ENCODE measurements at regions not wholly inside any gene's neighbourhood (a gene's known extent, or its start where the extent isn't known, plus 50 kb on each side); places are given as distances from the start of the nearest gene placed in this dataset.

DNA sequence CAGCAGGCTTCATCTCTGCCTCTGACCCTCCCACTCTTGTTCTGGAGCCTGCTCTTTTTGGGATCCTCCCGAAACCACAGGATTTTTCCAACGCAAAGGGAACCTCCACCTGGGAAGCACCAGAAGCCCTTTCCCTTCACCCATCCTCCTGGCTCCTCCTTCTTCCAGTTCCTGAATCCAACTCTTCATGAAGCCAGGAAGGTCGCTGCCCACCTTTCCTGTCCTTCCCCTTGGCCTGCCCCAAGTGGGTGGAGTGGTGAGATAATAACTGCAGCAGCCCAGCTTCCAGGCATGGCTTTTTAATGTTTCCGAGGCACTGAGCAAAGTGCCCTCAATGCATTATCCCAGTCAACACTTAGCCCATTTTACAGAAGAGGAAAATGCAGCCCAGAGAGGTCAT is 70.8 kb upstream of the EEPD1 start:
- no peaks in the 10 kb centered on the region for H3F3A ChIP-seq (ENCODE audit: insufficient read depth)
- H4K20me1 ChIP-seq (ENCODE audit: low read depth, low read length), result no peaks in the 10 kb centered on the region
- no peaks in the 10 kb centered on the region for H3K9me3 ChIP-seq (ENCODE audit: insufficient read depth, low read length)
- H3K27ac ChIP-seq (ENCODE audit: low read depth, low read length), result no peak overlapping the region
- H3K27me3 ChIP-seq (ENCODE audit: low read length), result no peaks in the 10 kb centered on the region
- H3K4me3 ChIP-seq (ENCODE audit: insufficient read depth, low read length, poor library complexity, severe bottlenecking), result no peak overlapping the region
- H3K9ac ChIP-seq (ENCODE audit: low read length), result no peak overlapping the region
- no peaks in the 10 kb centered on the region for H3K36me3 ChIP-seq (ENCODE audit: low read length)
- no peak overlapping the region for H2AFZ ChIP-seq (ENCODE audit: low read depth, low read length, severe bottlenecking)
- TF ChIP-seq, protein P1, sequence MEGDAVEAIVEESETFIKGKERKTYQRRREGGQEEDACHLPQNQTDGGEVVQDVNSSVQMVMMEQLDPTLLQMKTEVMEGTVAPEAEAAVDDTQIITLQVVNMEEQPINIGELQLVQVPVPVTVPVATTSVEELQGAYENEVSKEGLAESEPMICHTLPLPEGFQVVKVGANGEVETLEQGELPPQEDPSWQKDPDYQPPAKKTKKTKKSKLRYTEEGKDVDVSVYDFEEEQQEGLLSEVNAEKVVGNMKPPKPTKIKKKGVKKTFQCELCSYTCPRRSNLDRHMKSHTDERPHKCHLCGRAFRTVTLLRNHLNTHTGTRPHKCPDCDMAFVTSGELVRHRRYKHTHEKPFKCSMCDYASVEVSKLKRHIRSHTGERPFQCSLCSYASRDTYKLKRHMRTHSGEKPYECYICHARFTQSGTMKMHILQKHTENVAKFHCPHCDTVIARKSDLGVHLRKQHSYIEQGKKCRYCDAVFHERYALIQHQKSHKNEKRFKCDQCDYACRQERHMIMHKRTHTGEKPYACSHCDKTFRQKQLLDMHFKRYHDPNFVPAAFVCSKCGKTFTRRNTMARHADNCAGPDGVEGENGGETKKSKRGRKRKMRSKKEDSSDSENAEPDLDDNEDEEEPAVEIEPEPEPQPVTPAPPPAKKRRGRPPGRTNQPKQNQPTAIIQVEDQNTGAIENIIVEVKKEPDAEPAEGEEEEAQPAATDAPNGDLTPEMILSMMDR (IDR thresholded peaks at IDR 0.05; ENCODE audit: insufficient read depth, low read length, poor library complexity, severe bottlenecking), result no peak
- no peak for TF ChIP-seq EZH2phosphoT487 (conservative IDR thresholded peaks at IDR 0.05; ENCODE audit: low read length)
- no peaks in the 10 kb centered on the region for H3K9me2 ChIP-seq (replicated peaks; ENCODE audit: insufficient read depth, low read length)
- H3K4me2 ChIP-seq (ENCODE audit: low read depth, low read length, poor library complexity, severe bottlenecking), result no peak overlapping the region
- no peaks in the 10 kb centered on the region for H3K79me2 ChIP-seq (ENCODE audit: insufficient read depth, low read length)

- Histone ChIP-seq H3K9me3 (ENCODE audit: insufficient read depth, low read length) (no peaks in the 10 kb centered on the region; the same call in 1 of the 2 replicates), H3K4me2 (ENCODE audit: low read depth, low read length, poor library complexity, severe bottlenecking) (no peak overlapping the region), H3K27ac (ENCODE audit: low read depth, low read length) (no peak overlapping the region), H3K79me2 (ENCODE audit: insufficient read depth, low read length) (no peaks in the 10 kb centered on the region), H3F3A (ENCODE audit: insufficient read depth) (no peaks in the 10 kb centered on the region), H3K36me3 (ENCODE audit: low read length) (no peaks in the 10 kb centered on the region), H3K27me3 (ENCODE audit: low read length) (no peaks in the 10 kb centered on the region), H3K4me3 (ENCODE audit: insufficient read depth, low read length, poor library complexity, severe bottlenecking) (no peak overlapping the region), H4K20me1 (ENCODE audit: low read depth, low read length) (no peaks in the 10 kb centered on the region), H3K9me2 (replicated peaks; ENCODE audit: insufficient read depth, low read length) (no peaks in the 10 kb centered on the region), H3K9ac (ENCODE audit: low read length) (no peak overlapping the region), H2AFZ (ENCODE audit: low read depth, low read length, severe bottlenecking) (no peak overlapping the region)
- TF ChIP-seq, protein P1 (IDR thresholded peaks at IDR 0.05; ENCODE audit: insufficient read depth, low read length, poor library complexity, severe bottlenecking), result no peak
- no peak for TF ChIP-seq EZH2phosphoT487 (conservative IDR thresholded peaks at IDR 0.05; ENCODE audit: low read length)
These were observed 70.1 kb upstream of the EEPD1 start for GRCh38 chr7:36082910-36083309.

DNA sequence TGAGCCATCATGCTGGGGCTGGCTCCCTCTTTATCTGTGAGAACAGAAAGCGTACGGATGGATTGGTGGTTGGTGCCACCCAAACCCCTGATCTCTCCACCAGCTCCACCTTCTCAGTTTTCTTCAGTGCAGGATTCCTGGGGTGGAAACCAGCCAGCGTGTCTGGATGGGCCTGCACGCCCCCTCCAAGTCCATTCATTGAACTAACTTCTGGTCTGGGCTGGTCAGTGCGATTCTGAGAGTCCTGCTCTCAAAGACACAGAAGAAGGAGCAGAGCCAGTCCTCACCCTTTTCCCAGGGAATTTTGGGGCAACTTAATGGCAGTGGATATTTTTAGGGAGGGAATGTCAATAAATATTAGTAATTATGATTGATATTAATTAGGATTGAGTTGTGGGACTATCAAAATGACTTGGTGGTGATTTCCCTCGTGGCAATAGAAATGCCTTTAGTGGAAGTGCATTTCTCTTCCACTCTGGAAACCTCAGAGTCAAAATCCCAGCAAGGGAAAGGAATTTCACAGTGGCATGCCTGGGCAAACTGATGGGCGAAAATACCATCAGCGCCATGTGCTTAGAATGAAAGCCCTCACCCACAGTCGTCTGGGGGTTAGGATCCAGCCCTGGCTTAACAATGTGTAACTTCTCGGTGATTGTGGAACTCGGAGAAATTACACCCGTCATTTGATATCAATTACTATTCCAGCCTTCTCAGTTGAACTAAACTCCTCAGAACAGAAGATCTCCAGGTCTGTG is 69.3 kb upstream of the EEPD1 start:
- Histone ChIP-seq H3K9me3 (ENCODE audit: insufficient read depth, low read length) (no peaks in the 10 kb centered on the region; the same call in 1 of the 2 replicates), H3F3A (ENCODE audit: insufficient read depth) (no peaks in the 10 kb centered on the region), H3K27ac (ENCODE audit: low read depth, low read length) (no peak overlapping the region), H3K9ac (ENCODE audit: low read length) (no peak overlapping the region), H3K79me2 (ENCODE audit: insufficient read depth, low read length) (no peaks in the 10 kb centered on the region), H3K4me3 (ENCODE audit: insufficient read depth, low read length, poor library complexity, severe bottlenecking) (no peak overlapping the region), H3K4me2 (ENCODE audit: low read depth, low read length, poor library complexity, severe bottlenecking) (no peak overlapping the region), H3K9me2 (replicated peaks; ENCODE audit: insufficient read depth, low read length) (no peaks in the 10 kb centered on the region), H2AFZ (ENCODE audit: low read depth, low read length, severe bottlenecking) (no peak overlapping the region), H3K27me3 (ENCODE audit: low read length) (no peaks in the 10 kb centered on the region), H4K20me1 (ENCODE audit: low read depth, low read length) (no peaks in the 10 kb centered on the region), H3K36me3 (ENCODE audit: low read length) (no peaks in the 10 kb centered on the region)
- TF ChIP-seq EZH2phosphoT487 (conservative IDR thresholded peaks at IDR 0.05; ENCODE audit: low read length), result no peak
- TF ChIP-seq, protein P1 (IDR thresholded peaks at IDR 0.05; ENCODE audit: insufficient read depth, low read length, poor library complexity, severe bottlenecking), result no peak

All from SU-DHL-6 (cell line).